HL-60 (cell line): ENCODE measurements at regions not wholly inside any gene's neighbourhood (a gene's known extent, or its start where the extent isn't known, plus 50 kb on each side); places are given as distances from the start of the nearest gene placed in this dataset.

ENCODE experiments used
- GABPA ChIP-seq: IDR thresholded peaks from 2 replicates; pipeline ENCODE4 v1.6.1; 2012; ENCODE audit warnings: low read depth
- POLR2AphosphoS5 ChIP-seq: IDR thresholded peaks from 2 replicates; pipeline ENCODE4 v1.6.1; 2012; ENCODE audit warnings: low read depth
- REST ChIP-seq: IDR thresholded peaks from 2 replicates; pipeline ENCODE4 v1.6.1; 2012; ENCODE audit warnings: low read depth; ENCODE audit not compliant: insufficient replicate concordance
- SPI1 ChIP-seq: IDR thresholded peaks from 2 replicates; pipeline ENCODE4 v1.6.1; 2012; ENCODE audit warnings: low read depth, mild to moderate bottlenecking, borderline replicate concordance
- TF ChIP-seq, protein P1 (sequence below): IDR thresholded peaks from one replicate; pipeline ENCODE4 v1.5.1; 2011; ENCODE audit warnings: low read length, control low read depth, inconsistent platforms; ENCODE audit not compliant: insufficient read depth

DNA sequence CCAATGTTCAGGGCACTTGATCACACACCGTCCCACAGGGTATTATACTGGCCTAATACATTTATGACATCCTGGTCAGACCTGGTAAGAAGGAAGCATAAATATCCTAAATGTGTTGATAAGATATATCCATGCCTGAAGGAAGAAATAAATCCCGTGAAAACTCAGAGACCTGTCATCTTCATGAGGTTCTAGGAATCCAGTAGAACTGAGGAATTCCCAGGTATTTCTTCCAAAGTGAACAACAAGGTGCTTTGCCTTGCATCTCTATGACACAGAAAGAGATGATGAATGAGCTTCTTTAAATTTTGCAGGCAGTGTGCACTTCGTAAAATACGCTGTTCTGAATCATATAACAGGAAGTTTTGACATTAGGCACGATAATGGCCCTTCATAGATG is 78.1 kb upstream of the VGLL3 start:
- TF ChIP-seq, protein P1, sequence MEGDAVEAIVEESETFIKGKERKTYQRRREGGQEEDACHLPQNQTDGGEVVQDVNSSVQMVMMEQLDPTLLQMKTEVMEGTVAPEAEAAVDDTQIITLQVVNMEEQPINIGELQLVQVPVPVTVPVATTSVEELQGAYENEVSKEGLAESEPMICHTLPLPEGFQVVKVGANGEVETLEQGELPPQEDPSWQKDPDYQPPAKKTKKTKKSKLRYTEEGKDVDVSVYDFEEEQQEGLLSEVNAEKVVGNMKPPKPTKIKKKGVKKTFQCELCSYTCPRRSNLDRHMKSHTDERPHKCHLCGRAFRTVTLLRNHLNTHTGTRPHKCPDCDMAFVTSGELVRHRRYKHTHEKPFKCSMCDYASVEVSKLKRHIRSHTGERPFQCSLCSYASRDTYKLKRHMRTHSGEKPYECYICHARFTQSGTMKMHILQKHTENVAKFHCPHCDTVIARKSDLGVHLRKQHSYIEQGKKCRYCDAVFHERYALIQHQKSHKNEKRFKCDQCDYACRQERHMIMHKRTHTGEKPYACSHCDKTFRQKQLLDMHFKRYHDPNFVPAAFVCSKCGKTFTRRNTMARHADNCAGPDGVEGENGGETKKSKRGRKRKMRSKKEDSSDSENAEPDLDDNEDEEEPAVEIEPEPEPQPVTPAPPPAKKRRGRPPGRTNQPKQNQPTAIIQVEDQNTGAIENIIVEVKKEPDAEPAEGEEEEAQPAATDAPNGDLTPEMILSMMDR: no peak
- no peak for TF ChIP-seq SPI1
- TF ChIP-seq GABPA: no peak
- TF ChIP-seq POLR2AphosphoS5: no peak
- TF ChIP-seq REST: no peak
